Fibroblast of skin of abdomen (primary cell): ENCODE measurements at regions not wholly inside any gene's neighbourhood (a gene's known extent, or its start where the extent isn't known, plus 50 kb on each side); places are given as distances from the start of the nearest gene placed in this dataset.

Source experiments
- DNase-seq: peaks from one replicate; pipeline ENCODE4 v3.0.0-alpha.2; 2013

DNA sequence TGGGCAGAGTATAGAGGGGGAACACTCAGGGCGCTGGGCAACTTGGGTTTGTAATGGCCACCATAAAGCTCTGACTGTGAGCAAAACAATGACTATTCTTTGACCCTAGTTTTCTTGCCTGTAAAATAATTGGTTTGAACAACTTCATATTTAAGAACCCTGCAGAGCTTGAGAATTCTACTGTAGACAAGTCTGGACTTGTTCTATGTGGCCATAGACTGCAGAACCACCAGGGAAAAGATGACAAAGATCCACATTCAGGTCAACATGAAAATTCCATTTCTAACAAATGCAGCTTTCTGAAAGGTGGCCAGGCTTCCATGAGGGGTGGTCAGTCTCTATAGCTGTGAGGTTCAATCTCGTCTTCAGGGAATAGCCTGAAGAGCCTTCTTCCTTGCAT lies 239.4 kb upstream of the LRRN1 start:
- DNase-seq = no peak

DNA sequence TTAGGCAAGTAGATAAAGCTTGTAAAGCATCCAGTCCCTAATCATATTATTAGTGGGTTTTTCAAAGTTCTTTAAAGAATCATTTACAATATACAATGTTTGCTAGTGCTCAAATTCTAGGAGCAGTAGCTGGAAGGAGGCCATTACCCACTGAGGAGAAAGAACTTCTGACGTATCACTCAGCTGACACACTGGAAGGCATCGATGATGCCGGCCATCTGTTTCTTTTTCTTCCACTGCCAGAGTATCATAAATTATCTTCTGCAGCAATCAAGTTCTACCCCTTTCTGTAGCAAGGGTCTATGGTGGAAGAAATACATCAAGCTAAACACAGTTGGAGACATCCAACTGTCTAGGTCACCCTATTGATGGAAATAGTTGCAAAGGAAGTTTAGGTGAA lies 243.2 kb upstream of the LRRN1 start:
- peak; percentile 52 for DNase-seq

GRCh38 chr3:3553236-3553635 lies 246.0 kb upstream of the LRRN1 start:
- DNase-seq = no peak

GRCh38 chr3:3552761-3553160 lies 246.5 kb upstream of the LRRN1 start:
- DNase-seq = peak; percentile 74

GRCh38 chr3:3551981-3552380 lies 247.2 kb upstream of the LRRN1 start:
- DNase-seq = peak; percentile 62

GRCh38 chr3:3545360-3545759 lies 253.9 kb upstream of the LRRN1 start:
- DNase-seq = no peak

DNA sequence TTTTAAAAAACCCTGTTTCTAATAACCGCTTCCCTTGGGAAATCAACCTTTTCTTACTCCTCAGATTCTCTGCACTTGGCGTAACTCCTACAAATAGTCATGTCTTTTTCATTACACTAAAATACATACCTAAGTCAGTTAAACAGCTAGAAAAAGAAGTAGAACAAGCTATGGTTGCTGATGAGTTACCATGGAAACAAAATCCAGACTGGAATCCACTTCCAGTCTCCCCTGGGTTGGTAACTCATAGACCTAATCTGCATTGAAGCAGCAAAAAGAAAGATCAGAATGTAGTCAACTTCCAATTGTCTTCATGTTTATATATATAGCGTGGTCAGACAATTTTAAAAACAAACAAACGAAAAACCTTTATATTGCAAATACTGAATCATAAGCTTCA lies 260.8 kb upstream of the LRRN1 start:
- no peak for DNase-seq

DNA sequence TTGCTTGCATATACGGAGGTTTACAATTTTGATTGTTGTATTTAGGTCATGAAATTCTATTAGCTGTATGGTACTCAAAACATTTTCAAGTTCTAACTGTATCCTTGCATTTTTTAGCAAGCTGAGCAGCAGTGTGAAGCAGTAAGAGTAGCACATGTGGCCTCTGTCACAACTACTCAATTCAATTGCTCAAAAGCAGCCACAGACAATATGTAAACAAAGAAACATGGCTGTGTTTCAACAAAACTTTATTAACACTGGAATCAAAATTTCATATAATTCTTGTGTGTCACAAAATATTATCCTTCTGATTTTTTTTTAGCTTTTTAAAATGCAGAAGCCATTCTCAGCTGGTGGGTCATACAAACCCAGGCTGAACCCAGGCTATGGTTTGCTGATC lies 266.7 kb upstream of the LRRN1 start:
- no peak for DNase-seq

- DNase-seq = no peak
Measured at GRCh38 chr3:3531476-3531875, 267.8 kb upstream of the LRRN1 start.

- DNase-seq = no peak
Measured at GRCh38 chr3:3519266-3519665, 280.0 kb upstream of the LRRN1 start.

GRCh38 chr3:3516996-3517395 lies 282.2 kb upstream of the LRRN1 start:
- no peak for DNase-seq

GRCh38 chr3:3516384-3516783 lies 282.8 kb upstream of the LRRN1 start:
- no peak for DNase-seq

DNA sequence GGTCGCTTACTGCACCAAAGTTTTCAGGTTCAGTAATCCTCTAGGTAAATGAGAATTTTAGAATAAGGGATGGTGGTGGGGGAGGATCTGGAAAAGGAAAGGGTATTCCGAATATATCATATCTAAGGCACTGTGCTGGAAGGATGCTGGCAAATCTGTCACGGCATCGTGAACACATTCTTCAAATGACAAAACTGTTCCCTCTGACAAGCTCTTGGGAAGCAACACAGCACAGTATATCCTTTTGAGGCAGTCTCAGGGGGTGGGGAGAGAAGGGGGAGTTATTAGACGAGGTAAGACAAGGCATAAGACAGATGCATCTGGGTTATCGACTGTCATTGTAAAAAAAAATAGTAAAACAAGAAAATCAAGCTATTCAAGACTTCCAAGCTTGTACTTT lies 289.6 kb upstream of the LRRN1 start:
- no peak for DNase-seq

DNA sequence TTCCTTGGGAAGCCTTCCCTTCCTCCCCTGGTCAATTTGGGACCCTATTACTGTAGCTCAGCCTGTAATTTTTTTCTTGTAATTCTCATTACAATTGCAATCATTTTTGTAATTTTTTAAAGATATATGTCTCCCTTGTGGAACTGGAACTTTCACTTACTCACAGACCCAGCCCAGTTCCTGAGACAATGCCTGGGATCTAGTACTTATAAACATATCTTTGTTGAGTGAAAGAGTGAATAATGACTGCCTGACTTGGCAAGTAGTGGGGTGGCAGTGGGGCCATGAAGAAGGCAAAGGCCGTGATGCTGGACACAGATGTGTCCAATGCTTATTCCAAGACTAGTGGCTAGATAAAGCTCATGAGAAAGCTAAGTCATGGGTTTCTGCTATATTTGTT lies 294.5 kb upstream of the LRRN1 start:
- DNase-seq = no peak

GRCh38 chr3:3503411-3503810 lies 295.8 kb upstream of the LRRN1 start:
- peak; percentile 81 for DNase-seq

DNA sequence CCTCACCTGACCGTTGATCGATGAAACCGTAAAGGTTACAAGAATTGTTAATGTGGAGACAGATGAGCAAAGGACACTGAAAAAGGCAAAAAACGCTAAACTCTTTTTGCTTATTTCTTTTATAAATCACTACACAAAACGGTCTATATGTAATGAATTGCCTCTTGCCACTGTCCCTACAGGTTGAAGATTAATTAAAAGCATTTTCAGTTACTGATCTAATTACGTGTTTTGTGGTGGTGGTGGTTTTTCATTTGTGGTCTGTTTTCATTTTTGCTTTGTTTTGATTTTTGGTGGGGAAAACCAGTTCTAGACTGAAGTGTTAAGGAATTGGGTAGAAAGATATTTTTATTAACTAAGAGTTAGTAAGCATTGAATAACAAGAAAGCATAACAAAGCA lies 299.2 kb upstream of the LRRN1 start:
- DNase-seq = no peak

GRCh38 chr3:3499012-3499562 lies 300.1 kb upstream of the LRRN1 start:
- no peak for DNase-seq

DNA sequence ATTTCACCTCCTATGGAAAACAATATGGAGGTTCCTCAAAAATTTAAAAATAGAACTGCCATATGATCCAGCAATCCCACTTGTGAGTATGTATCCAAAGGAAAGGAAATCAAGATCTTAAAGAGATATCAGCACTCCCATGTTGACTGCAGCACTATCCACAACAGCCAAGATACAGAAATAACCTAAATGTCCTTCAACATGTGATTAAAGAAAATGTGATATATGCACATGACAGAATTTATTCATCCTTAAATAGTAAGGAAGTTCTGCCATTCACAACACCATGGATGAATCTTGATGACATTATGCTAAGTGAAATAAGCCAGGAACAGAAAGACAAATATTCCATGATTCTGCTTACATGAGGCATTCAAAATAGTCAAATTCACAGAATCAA lies 303.6 kb upstream of the LRRN1 start:
- no peak for DNase-seq

- DNase-seq = no peak
Measured at GRCh38 chr3:3476669-3477068, 297.2 kb upstream of the CRBN start.

GRCh38 chr3:3468596-3468995 lies 289.1 kb upstream of the CRBN start:
- no peak for DNase-seq

GRCh38 chr3:3464131-3464530 lies 284.6 kb upstream of the CRBN start:
- DNase-seq = no peak

DNA sequence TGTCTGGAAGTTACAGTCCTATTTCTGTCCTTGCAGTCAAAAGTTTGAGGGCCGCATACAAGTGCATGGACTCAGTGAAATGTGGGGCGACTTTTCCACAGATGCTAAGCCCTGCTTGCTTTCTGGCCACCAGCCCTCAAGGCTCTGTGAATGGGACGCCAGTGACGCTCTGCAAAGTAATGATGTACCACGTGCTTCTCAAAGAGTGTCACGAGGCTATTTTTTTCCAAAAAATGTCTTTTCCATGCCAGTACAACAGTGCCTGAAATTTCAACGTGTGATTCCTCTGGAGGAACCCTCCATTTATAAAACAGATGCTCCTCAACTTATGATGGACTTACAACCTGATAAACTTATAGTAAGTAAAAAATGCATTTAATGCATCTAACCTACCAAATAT lies 281.8 kb upstream of the CRBN start:
- no peak for DNase-seq

- DNase-seq = no peak
Measured at GRCh38 chr3:3448468-3448867, 269.0 kb upstream of the CRBN start.

DNA sequence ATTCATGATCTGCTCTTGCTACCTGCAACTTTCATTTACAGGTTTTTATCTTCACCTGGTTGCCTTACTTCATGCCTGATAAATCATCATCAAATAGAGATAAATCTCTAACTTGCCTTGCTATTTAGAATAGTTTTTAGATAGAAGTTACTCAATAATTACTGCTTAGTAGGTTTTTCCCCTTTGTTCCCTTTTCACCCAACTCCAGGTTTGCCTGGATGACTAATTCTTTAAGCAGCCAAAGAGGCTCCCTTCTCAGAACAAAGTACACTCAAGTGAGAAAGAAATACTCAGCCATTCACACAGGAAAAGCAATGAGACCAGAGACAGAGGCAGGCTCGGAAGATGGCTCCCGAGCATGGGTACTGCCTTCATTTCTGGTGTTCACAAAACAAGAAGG lies 268.1 kb upstream of the CRBN start:
- no peak for DNase-seq

- DNase-seq = no peak
Measured at GRCh38 chr3:3446251-3446650, 266.8 kb upstream of the CRBN start.

DNA sequence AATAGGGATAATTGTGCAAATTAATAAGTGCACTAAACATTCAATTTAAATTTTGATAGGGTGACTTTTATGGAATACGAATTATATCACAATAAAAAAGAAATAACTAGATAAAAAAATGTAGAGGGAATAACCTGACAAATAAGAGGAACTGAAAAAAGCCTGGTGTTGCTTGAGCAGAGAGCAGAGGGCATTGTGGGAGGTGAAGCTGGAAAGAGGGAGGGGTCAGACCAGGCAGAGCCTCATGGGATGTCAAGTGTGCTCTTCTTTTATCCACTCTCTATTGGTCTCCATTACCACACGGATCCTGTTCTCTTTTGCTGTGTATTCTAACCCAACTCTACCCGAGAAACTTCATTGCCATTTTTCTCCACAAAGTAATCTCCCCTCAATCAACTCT lies 264.0 kb upstream of the CRBN start:
- no peak for DNase-seq
